HG03159 (cell line): ENCODE measurements at regions not wholly inside any gene's neighbourhood (a gene's known extent, or its start where the extent isn't known, plus 50 kb on each side); places are given as distances from the start of the nearest gene placed in this dataset.
"Not testable (repeated sequence)": the region's sequence is repeated elsewhere in the genome, so short reads cannot be mapped to it uniquely, and the experiment has no call there.

Experiments used
- ATAC-seq: cut with Tn5 transposase; IDR thresholded peaks from one replicate; pipeline ENCODE4 v1.9.1; 2021; ENCODE audit warnings: mild to moderate bottlenecking, moderate library complexity; ENCODE audit not compliant: unreplicated experiment

DNA sequence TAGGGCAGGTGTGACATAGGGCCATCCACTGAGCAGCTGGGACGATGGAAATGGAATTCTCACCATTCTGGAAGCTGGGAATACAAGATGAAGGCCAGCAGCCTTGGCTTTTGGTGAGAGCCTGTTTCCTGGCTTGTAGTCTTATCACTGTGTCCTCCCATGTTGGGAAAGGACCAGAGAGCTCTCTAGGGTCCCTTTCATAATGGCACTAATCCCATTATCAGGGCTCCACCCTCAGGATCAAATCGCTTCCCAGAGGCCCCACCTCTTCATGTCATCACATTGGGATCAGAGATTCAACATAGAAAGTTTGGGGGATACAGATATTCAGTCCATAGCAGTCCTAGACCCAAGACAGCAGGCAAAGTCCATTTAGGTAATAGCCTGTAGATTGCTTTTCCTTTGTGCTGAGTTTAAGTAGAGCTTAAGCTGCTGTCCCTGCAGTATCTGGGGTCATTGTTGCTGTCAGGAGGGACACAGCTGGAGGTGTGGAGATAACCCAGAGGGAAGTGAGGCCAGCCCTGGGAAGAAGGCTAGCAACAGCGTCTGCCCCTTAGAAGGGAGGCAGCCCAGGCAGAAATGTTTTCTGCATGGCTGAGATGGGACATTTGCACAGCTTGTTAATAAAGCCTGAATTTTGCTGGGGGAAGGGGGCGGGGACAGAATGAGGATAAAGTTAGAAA is 136.5 kb upstream of the GPR12 start:
- ATAC-seq, result no peak

DNA sequence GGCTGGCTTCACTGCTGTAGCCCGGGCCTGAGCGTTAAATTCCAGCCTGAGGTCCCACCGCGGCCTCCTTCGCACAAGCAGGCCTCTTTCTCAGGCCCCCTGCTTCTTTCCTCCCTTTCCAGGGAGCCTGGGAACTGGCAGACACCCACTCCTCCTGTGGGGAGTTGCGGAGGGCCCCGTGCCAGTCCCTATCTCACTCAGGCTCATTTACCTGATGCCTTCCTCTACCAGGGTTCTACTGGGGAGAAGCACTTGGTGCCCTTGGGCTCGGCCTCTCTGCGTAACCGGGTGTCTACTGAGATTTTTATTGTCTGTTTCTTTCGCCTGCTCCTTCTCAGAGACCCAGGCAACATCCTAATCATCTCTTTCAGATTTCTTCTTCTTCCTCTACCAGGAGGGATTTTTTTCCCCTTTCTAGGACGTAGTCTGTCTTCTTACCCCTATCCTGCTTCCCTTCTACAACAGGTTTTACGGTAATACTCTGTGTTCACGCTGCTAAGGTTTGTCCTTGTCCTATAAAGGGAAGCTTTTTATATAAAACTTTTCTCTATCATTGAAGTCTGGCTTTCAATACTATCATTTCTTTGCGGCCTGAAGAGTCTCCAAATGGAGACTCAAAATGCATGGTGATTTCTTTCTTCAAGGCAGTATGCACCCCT is 135.4 kb upstream of the GPR12 start:
- no peak for ATAC-seq

DNA sequence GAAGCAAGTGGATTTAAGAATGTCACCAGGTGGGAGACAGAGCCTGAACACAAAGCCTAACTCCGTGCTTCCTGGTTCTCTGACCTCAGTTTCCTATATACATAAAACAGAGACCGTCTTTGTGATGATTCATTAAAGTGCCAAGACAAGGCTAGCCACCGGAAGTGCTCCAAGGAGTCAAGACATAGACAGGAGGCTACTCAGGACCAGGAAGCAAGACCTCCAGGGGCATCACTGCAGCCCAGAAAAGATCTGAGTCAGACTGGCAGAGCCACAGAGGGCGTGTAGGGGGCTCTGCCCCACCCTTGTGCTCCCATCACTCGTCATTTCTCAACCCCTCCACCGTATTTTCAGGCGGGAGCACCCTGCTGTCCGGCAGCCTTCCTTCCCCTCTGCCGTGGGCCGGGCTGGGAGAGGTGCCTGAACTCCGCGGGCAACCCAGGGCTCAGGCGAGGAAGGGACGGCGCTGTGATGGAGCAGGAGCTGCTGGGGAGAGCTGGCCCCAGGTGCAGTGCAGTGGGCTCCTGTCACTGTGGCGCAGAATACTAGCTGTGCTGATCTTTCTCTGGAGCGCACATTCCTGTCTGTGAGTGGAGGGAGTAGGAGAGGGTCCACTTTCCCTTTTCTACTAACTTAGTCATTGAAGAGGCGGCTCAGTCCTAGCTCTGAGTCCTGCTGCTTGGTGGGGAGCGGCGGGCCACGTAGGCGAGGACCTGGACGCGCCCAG is 134.7 kb upstream of the GPR12 start:
- ATAC-seq, result no peak

DNA sequence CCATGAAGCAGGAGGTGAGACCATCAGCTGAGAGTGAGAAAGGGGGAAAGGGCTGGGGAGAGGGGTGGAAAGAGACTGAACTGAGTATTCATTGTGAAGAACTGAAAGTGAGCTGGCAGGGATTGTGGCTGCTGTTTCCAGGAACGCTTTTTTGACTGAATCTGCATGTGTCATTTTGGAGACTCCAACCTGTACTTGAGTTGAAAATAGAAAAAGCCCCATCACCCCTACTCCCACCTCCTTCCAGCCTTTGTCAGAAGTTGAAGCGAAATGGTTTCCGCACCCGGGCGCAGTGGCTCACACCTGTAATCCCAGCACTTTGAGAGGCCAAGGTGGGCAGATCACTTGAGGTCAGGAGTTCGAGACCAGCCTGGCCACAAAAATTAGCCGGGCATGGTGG is 128.0 kb upstream of the GPR12 start:
- ATAC-seq, result no peak

DNA sequence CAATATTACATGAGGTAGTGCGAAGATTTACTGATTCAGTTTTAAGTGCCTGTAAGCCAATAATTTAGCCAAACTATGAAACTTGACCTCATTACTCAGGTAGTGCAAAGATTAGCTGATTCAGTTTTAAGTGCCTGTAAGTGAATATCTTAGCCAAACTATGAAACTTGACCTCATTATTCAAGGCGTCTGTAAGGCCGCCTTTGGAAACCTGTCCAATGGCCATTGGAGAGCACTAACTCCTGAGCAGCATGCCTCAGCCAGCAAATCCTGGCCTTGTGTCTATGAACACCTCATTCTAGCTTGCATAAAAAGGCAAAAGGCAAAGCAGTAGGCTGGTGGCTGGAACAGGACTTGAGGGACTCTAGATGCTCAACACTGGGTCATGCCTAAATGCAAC is 127.0 kb upstream of the GPR12 start:
- ATAC-seq, result no peak

DNA sequence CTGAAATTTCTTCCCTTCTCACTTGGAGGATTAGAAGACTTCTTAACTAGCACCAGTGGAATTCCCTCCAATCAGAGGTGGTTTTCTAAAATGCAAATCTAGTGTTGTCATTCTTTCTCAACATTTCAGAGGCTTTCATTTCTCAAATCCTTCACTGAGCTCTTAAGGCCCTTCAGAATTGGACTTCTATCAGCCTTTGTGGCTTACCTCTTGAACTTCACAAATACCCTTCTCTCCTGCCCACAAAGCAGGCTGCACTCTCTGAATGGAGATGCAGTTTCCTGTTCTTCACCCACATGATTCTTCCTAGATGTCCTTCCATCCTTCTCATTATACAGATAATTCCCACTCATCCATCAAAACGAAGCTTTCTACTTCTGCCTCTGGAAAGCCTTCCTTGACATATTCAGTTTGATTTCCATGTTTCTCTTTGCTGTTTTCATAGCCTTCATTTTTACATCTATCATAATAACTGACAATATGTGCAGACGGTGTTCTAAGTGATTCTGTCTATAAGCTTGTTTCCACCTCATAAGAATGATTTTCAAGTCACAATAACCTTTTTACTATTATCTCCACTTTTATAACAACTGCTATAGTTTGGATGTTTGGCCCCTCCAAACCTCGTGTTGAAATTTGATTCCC is 123.1 kb upstream of the GPR12 start:
- no peak for ATAC-seq

DNA sequence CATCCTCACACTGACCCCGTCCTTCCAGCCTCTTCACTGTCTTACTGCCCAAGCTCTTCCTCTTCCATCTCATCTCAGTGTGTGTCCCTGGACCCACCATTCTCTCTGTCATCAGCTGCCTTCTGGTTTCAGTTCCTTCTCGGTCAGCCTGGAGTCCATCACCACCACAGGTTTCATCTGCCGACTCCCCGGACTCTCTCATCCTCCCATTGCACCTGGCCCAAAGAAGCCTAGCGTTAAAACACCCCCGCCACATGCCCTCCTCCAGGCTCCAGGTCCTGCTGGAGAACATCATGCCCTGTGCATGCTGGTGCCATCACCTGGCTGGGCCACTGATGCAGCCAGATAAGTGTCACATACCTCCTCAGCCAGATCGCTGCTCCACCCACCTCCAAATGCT is 122.1 kb upstream of the GPR12 start:
- ATAC-seq, result no peak

DNA sequence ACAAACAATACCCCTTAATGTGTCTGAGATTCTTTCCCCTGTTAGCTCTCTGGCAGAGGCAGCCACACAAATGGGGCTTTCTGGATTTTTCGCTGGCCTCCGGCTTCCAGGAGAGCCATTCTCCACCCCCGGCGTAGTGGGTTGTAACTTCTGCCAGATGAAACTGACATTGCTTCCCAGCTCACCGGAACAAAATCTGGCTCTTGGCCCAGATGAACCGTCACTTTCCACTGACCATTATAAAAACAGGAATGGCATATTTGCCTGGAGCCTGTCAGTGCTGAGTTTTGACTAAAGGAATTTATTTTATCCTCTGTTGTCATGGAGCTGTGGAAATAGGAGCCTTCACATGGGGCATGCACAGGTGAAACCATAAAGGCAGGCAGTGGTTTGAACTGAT is 120.6 kb upstream of the GPR12 start:
- no peak for ATAC-seq

DNA sequence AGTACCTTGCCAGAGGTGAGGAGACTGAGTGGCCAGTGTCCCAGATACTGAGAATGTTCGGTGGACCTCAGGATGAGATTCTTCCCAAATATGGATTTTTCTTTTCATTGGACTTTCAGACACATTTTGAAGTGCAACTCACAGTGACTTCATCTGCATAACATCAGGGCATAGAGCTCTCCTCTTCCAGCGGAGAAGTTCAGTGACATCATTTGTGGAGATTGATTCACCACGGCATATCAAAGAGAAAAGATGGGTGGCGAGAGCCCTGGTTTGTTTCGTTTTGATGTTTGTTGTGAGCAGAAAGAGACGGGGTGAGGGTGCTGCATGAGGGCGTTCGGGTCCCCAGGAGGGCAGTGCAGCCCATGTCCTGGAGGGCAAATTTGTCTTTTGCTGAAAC is 120.1 kb upstream of the GPR12 start:
- no peak for ATAC-seq

DNA sequence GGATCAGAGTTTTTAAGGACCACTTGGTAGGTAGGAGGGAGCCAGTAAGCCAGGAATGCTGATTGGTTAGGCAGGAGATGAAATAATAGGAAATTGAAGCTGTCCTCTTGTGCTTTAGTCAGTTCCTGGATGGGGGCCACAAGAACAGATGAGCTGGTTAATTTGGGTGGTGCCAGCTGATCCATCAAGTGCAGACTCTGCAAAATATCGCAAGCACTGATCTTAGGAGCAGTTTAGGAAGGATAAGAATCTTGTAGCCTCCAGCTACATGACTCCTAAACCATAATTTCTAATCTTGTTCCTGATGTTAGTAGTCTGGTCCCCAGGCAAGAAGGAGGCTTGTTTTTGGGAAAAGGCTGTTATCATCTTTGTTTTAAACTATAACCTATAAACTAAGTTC is 117.9 kb upstream of the GPR12 start:
- ATAC-seq, result no peak

DNA sequence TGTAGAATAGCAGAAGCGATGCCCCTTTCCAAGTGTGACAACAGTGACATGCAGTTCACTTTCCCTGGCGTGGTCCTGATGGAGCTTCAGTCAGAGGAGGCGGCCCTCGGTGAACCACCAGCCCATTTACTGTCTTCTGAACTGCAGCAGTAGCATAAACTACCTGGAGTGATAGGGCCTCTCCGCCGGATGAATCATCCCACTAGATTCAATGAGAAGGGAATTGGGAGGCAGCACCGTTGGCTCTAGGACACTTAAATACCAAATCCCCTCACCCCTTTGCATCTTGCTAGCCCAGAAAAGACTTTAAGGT is 112.8 kb upstream of the GPR12 start:
- ATAC-seq, result no peak

DNA sequence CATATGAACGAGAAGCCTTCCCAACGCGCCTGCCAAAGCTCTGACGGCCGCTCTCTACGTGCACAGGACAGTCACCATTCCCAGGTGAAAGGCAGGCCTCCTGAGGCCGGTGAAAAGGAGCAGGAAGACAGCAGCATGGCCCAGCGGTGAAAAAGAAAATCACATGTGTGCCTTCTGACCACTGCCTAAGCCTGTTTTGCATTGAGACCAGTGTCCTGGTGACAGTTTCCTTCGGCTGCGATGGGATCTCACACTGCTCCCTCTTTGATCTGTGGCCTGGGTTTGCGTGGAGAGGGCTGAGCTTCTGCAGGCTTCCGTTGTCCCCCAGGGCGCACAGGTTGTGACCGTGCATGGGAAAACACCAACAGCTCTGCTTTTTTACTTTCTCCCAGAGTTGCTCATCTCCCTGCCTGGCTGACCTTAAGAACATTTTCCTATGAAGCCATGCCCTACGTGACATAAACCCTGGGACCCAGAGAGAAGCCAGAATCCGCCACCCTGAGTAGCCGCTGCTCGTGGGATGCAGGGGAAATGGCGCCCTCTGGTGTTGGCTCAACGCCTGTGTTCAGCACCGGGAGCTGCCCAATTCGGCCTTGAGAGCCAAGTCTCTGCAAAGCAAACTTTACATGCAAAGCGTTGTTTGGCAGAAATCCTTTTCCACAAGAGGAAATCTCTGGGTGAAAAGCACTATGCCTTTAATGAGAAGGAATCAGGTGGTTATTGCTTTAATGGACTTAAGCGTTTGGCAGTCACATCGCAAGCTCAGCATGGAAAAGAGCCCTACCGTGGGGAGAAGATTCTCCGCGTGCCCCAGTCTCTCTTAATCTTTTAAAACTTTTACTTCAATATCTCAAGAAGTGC is 112.2 kb upstream of the GPR12 start:
- ATAC-seq, result no peak

DNA sequence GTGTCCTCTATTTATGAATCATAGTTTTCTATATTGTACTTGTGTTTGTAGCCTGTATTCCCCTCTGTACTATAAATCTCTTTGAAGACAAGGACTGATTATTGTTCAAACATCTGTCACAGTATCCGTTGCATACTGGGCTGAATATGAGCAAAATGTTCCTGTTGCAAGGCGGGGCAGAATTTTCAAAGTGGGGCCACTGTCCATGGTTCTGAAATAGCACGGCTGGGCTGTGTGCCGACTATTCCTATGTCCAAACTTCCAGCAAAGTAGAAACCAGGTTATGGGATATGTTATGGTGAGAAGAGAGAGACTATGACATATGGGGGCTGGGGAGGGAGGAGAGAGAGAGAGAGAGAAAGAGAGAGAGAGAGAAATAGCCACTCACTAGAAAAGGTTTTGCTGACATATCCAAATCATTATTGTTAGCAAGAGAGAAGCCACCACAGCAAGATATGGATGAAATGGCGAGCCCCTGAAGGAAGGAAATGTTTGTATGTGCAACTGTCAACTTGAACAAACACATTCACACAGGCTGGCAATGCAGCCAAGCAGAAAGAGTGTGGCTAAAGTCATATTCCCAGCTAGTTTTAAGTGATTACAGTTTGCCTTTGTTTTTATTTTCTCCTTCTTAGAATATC is 107.0 kb upstream of the GPR12 start:
- no peak for ATAC-seq

DNA sequence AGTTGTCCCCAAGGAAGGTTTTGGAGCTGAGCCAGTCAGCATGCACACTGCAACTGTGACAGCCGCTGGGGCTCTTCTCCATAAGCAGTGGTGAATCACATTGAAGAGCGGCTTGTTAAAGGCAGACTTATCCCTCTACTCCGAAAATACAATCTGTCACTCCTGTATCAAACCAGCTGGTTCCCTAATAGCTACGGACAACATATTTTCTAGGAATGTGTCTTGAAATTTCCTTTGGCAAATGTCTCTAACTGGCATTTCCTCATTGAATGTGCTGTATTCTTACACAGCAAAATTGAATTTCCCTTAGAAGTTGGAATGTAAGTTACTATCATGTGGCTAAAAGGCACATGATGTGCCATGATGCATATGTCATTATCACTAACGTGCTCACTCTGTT is 104.0 kb upstream of the GPR12 start:
- ATAC-seq, result no peak

DNA sequence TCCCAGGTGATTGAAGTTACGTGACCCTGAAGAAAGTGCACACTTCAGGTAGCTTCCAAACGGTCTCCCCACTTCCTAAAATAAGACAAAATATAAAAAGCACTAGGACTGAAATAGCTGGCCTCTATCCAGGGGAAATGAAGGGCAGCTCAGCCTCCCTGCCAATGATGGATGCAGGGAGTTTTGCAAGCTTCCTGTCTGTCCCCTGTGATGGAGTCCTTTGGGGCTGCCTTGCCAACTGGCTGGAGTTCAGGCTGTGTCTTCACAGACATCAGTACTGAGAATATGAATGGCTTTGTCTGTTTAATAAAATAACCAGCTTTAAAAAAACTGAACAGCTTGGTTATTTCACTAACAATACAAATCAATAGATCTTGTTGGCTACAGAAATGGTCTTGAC is 101.4 kb upstream of the GPR12 start:
- ATAC-seq, result no peak

DNA sequence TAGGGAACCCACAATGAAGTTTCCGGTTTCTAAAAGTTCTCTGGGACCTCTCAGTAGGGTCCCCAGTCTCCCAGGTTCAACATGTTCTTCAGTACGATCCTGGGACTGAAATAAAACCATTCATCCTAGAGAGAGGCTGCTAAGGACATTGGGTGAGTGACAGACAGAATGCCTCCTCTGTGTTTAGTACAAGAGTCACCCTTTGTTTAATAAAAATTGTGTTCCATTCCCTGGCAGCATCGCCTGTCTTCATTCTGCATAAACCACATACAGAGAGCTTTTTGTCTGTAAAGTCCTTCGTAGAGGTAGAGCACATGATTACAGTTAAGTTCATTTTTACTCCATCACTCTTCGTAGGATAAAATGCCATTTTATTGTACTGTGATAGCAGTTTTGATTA is 95.3 kb upstream of the GPR12 start:
- no peak for ATAC-seq

DNA sequence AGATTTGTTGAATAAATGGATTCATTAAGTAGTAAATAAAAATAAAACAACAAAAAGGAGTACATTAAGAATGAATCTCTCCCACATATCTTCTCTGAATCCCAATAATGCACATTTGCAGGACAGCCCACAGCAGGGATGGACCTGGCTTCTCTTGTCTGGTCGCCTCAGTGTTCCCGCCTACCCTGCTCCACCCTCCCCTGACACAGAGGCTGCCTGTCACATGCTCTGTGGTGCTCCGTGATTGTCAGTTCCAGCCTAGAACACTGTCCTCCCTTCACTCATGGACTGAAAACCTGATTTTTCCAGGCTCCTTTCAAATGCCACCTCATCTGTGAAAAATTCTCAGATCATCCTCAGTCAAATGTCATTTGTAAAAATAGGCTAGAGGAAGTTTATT is 94.5 kb upstream of the GPR12 start:
- ATAC-seq, result no peak

DNA sequence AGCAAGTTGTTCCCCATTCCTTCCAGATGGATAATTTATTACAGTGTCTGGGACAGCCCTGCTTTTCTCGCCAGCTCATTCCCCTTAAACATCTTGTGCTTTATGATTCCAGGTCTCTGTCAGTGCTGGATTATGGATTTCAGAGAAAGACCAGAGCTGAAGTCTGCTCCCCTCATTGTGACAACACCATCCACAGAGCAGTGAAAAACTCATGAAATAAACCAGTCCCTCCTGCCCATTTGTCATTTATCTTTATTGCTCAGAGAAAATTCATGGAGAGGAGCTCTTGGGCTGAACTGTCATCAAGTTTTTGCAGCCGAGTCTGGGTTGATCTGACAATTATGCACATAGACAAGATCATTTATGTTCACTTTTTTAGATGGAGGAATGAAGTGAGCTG is 92.7 kb upstream of the GPR12 start:
- ATAC-seq, result no peak

DNA sequence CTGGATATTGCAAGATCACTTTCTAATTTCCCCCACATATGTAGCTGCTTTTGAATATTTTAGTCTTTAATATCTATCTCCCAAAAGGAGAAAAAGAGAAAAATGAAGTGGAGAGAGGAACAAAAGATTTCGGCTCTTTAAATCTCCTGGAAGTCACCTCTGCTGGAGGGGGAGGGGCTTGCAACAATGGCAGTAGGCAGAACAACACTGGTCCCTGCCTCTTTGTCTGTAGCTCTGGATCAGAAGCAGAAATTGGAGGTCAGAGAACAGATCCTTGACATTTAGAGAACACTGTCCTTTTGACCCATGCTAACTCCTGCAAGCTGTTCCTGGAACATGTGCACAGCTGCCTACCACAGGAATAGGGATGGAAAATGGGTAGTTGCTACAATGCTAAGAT is 86.7 kb upstream of the GPR12 start:
- no peak for ATAC-seq

DNA sequence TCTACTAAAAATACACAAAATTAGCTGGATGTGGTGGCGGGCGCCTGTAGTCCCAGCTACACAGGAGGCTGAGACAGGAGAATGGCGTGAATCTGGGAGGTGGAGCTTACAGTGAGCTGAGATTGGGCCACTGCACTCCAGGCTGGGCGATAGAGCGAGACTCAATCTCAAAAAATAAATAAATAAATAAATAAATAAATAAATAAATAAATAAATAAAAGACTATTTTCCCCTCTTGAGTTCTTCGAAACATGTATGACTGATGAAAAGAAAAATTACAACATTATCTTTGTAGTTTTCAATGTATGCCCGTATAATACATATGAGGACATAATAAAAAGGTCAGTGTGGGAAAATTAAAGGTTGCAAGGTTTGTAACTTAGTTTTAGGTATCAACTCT is 84.5 kb upstream of the GPR12 start:
- ATAC-seq, result not testable (repeated sequence)

DNA sequence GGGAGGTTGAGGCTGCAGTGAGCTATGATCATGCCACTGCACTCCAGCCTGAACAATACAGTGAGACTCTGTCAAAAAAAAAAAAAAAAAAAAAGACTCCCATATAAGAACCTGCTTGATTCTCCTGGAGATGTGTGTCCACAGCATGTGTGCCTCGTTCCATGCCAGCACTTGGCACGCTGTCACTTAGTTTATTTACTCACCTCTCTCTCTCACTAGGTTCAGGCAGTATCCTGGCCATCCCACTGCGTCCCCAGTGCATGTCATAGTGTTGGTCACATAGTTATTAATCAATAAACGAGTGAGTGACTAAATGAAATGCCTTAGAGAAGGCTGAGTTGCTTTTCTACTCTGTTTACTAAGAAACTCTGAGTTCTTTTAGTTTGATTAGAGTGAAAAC is 79.1 kb upstream of the GPR12 start:
- no peak for ATAC-seq
